ENCODE measurements at regions not wholly inside any gene's neighbourhood (a gene's known extent, or its start where the extent isn't known, plus 50 kb on each side); places are given as distances from the start of the nearest gene placed in this dataset.

- H3K27ac ChIP-seq (ENCODE audit: low read length), result no peak overlapping the region
- peaks cover 11% of the 10 kb centered on the region for H3K27me3 ChIP-seq (ENCODE audit: control insufficient read depth, insufficient read depth, low read length)
- TF ChIP-seq CTCF (IDR thresholded peaks at IDR 0.05), result no peak
- Mint-ChIP-seq H3K27me3 (ENCODE audit: low read depth in 2 of 2) (peaks cover 26 to 51% of the 10 kb centered on the region in 2 donors), H3K4me3 (peak overlapping the region; percentile 70), H3K27ac (no peak overlapping the region), H3K36me3 (no peaks in the 10 kb centered on the region), H3K9me3 (no peaks in the 10 kb centered on the region), H3K4me1 (peaks cover 12 to 13% of the 10 kb centered on the region in 2 donors)
- H3K36me3 ChIP-seq (ENCODE audit: control insufficient read depth, insufficient read depth, low read length), result no peaks in the 10 kb centered on the region
- no peaks in the 10 kb centered on the region for H3K9me3 ChIP-seq (ENCODE audit: control insufficient read depth, insufficient read depth, low read length)
- ATAC-seq, result no peak
- intact Hi-C loops (cut with micrococcal nuclease), result loop anchor here (2.0 kb wide), 1 partner anchor 325 kb away; no protein-coding TSS in a partner anchor
- H3K4me1 ChIP-seq (ENCODE audit: control insufficient read depth, insufficient read depth, low read length), result peaks cover 5% of the 10 kb centered on the region
- no peak overlapping the region for H3K4me3 ChIP-seq (ENCODE audit: low read length)
- WGBS (ENCODE audit: insufficient coverage), result 28% methylated on average over 8 of the region's 14 CpGs
- no peak for DNase-seq
Observed at GRCh38 chr9:87337335-87338087, 160.2 kb upstream of the DAPK1 start.

- no peak for TF ChIP-seq CTCF (IDR thresholded peaks at IDR 0.05)
- H3K27ac ChIP-seq (ENCODE audit: low read length), result no peak overlapping the region
- 83% methylated on average over 13 of the region's 13 CpGs for WGBS (ENCODE audit: insufficient coverage)
- Mint-ChIP-seq H3K9me3 (no peaks in the 10 kb centered on the region), H3K27ac (no peak overlapping the region), H3K4me1 (peaks cover 12 to 13% of the 10 kb centered on the region in 2 donors), H3K27me3 (ENCODE audit: low read depth in 2 of 2) (peaks cover 27 to 54% of the 10 kb centered on the region in 2 donors), H3K36me3 (no peaks in the 10 kb centered on the region), H3K4me3 (no peak overlapping the region)
- intact Hi-C loops (cut with micrococcal nuclease), result no loop called here
- DNase-seq (no peak), ATAC-seq (no peak)
- peaks cover 11% of the 10 kb centered on the region for H3K27me3 ChIP-seq (ENCODE audit: control insufficient read depth, insufficient read depth, low read length)
- H3K4me1 ChIP-seq (ENCODE audit: control insufficient read depth, insufficient read depth, low read length), result peaks cover 5% of the 10 kb centered on the region
- H3K9me3 ChIP-seq (ENCODE audit: control insufficient read depth, insufficient read depth, low read length), result no peaks in the 10 kb centered on the region
- H3K4me3 ChIP-seq (ENCODE audit: low read length), result no peak overlapping the region
- no peaks in the 10 kb centered on the region for H3K36me3 ChIP-seq (ENCODE audit: control insufficient read depth, insufficient read depth, low read length)
Observed at GRCh38 chr9:87338088-87338989, 159.3 kb upstream of the DAPK1 start.

GRCh38 chr9:87340391-87340790 is 157.3 kb upstream of the DAPK1 start:
- no peak for TF ChIP-seq CTCF (IDR thresholded peaks at IDR 0.05)
- intact Hi-C loops (cut with micrococcal nuclease), result no loop called here
- H3K9me3 ChIP-seq (ENCODE audit: control insufficient read depth, insufficient read depth, low read length), result no peaks in the 10 kb centered on the region
- peaks cover 11% of the 10 kb centered on the region for H3K27me3 ChIP-seq (ENCODE audit: control insufficient read depth, insufficient read depth, low read length)
- ATAC-seq, result no peak
- peaks cover 26 to 62% of the 10 kb centered on the region in 2 donors for H3K27me3 Mint-ChIP-seq (ENCODE audit: low read depth in 2 of 2)
- H3K36me3 ChIP-seq (ENCODE audit: control insufficient read depth, insufficient read depth, low read length), result no peaks in the 10 kb centered on the region
- H3K4me3 ChIP-seq (ENCODE audit: low read length), result no peak overlapping the region
- peaks cover 12 to 13% of the 10 kb centered on the region in 2 donors for H3K4me1 Mint-ChIP-seq
- H3K27ac Mint-ChIP-seq, result no peak overlapping the region
- no peaks in the 10 kb centered on the region for H3K9me3 Mint-ChIP-seq
- H3K4me3 Mint-ChIP-seq, result no peak overlapping the region
- H3K36me3 Mint-ChIP-seq, result no peaks in the 10 kb centered on the region
- WGBS (ENCODE audit: insufficient coverage), result 83% methylated on average over 4 of the region's 4 CpGs
- DNase-seq, result no peak
- no peak overlapping the region for H3K27ac ChIP-seq (ENCODE audit: low read length)
- H3K4me1 ChIP-seq (ENCODE audit: control insufficient read depth, insufficient read depth, low read length), result peaks cover 5% of the 10 kb centered on the region
